DND-41 (cell line): ENCODE measurements at regions not wholly inside any gene's neighbourhood (a gene's known extent, or its start where the extent isn't known, plus 50 kb on each side); places are given as distances from the start of the nearest gene placed in this dataset.

Source experiments
- CTCF ChIP-seq: IDR thresholded peaks from 2 replicates; pipeline ENCODE4 v1.5.1; 2012; ENCODE audit warnings: borderline replicate concordance, low read length, moderate library complexity, mild to moderate bottlenecking; ENCODE audit not compliant: poor library complexity, severe bottlenecking; ENCODE audit errors: extremely low read depth
- EZH2 ChIP-seq: IDR thresholded peaks from 3 replicates; pipeline ENCODE4 v1.6.1; 2012; ENCODE audit warnings: borderline replicate concordance, low read depth, mild to moderate bottlenecking, moderate library complexity, low read length, inconsistent platforms; ENCODE audit not compliant: severe bottlenecking

GRCh38 chr9:105117234-105117633 lies 127.2 kb upstream of the SLC44A1 start:
- TF ChIP-seq CTCF (no peak), EZH2 (no peak)
